Gastroesophageal sphincter (tissue), 3 donors: ENCODE measurements at regions not wholly inside any gene's neighbourhood (a gene's known extent, or its start where the extent isn't known, plus 50 kb on each side); places are given as distances from the start of the nearest gene placed in this dataset.

Experiments
- CTCF ChIP-seq, 4 experiments: fragments of 200-600 bp in 2 of 4; fragments of 450-650 bp in 2 of 4; sonication (generic) in 1 of 4; IDR thresholded peaks; one replicate each; pipeline ENCODE4 v1.5.1; 2017 to 2019; ENCODE audit warnings: antibody characterized with exemption in 4 of 4, mild to moderate bottlenecking in 2 of 4, moderate library complexity in 2 of 4
- EP300 ChIP-seq: sonication (generic); formaldehyde crosslinking; IDR thresholded peaks from one replicate; pipeline ENCODE4 v1.6.1; 2017; ENCODE audit warnings: antibody characterized with exemption, mild to moderate bottlenecking
- POLR2A ChIP-seq, 2 donors: fragments of 450-650 bp; IDR thresholded peaks; one replicate each; pipeline ENCODE4 v1.6.1; 2017; ENCODE audit warnings: antibody characterized with exemption in 2 of 2, mild to moderate bottlenecking in 2 of 2, moderate library complexity in 1 of 2
- POLR2AphosphoS5 ChIP-seq: sonication (generic); formaldehyde crosslinking; IDR thresholded peaks from one replicate; pipeline ENCODE4 v1.6.1; 2017; ENCODE audit warnings: antibody characterized with exemption

- TF ChIP-seq CTCF (IDR thresholded peaks at IDR 0.05) (no peak), POLR2AphosphoS5 (no peak), POLR2A (IDR thresholded peaks at IDR 0.05) (no peak), EP300 (no peak)
Measured at GRCh38 chr18:40678318-40678717, 1276.7 kb upstream of the PIK3C3 start.
